ENCODE measurements at regions not wholly inside any gene's neighbourhood (a gene's known extent, or its start where the extent isn't known, plus 50 kb on each side); places are given as distances from the start of the nearest gene placed in this dataset.

DNA sequence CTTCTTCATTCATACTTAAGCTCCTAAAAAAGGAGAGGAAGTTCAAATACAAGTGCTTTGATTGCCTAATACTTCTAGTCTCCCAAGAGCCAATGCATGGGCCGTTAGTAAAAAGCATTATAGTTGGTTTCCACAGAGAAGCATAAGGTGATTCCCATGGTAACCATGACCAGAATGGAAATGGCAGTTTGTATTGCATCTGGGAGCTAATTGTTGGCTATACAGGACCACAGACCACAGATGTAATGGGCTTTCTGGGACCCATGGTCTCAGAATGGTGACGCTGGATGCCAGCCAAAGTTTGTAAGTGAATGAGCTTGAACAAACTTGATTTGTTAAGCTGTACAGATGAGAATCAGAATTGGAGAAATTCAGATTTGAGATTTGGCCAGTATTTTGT, 333.9 kb upstream of the C11orf87 start:
- DNase-seq (ENCODE audit: low read depth in 2 of 2), result no peak
- H3K4me3 ChIP-seq (replicated peaks in 1 of 2; ENCODE audit: low read depth in 2 of 2, low read length in 2 of 2), result no peak overlapping the region
- TF ChIP-seq, protein P1, sequence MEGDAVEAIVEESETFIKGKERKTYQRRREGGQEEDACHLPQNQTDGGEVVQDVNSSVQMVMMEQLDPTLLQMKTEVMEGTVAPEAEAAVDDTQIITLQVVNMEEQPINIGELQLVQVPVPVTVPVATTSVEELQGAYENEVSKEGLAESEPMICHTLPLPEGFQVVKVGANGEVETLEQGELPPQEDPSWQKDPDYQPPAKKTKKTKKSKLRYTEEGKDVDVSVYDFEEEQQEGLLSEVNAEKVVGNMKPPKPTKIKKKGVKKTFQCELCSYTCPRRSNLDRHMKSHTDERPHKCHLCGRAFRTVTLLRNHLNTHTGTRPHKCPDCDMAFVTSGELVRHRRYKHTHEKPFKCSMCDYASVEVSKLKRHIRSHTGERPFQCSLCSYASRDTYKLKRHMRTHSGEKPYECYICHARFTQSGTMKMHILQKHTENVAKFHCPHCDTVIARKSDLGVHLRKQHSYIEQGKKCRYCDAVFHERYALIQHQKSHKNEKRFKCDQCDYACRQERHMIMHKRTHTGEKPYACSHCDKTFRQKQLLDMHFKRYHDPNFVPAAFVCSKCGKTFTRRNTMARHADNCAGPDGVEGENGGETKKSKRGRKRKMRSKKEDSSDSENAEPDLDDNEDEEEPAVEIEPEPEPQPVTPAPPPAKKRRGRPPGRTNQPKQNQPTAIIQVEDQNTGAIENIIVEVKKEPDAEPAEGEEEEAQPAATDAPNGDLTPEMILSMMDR (IDR thresholded peaks at IDR 0.05; ENCODE audit: low read depth, low read length), result no peak

DNA sequence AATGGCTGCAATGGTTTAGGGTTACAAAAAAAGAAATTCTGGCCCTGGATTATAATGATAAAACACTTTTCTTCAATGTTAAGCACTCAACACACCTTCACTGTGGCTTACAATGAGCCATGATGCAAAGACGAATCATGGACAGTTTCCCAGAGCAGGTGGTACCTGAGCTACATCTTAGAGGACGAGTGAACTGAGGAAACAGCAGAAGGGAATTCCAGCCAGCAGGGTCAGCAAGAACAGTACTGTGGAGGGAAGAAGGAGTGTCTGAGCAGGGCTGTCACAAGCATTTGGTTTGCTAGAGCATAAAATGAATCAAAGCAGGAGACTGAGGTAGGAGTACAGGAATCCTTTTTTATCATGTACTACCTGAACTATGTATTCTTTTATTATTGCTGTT, 332.8 kb upstream of the C11orf87 start:
- TF ChIP-seq, protein P1 (IDR thresholded peaks at IDR 0.05; ENCODE audit: low read depth, low read length), result no peak
- DNase-seq (ENCODE audit: low read depth in 2 of 2), result no peak
- H3K4me3 ChIP-seq (replicated peaks in 1 of 2; ENCODE audit: low read depth in 2 of 2, low read length in 2 of 2), result no peak overlapping the region

DNA sequence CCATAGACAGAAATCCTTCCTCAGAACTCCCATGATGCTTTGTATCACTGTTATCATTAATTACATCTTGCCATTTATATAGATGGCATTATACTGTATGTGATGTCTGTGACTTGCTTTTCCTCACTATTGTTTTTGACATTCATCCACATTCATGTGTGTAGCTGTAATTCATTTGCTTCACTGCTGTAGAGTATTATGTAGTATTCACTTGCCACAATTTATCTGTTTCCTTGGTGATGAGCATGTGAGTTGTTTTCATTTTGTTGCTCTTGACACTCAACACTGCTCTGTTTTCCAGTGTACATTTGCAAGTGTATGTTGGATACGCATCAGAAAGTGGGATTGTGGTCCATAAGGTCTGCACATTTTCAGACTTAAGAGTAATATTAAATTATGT, 328.6 kb upstream of the C11orf87 start:
- no peak for DNase-seq (ENCODE audit: low read depth in 2 of 2)
- TF ChIP-seq, protein P1 (IDR thresholded peaks at IDR 0.05; ENCODE audit: low read depth, low read length), result no peak
- no peak overlapping the region for H3K4me3 ChIP-seq (replicated peaks in 1 of 2; ENCODE audit: low read depth in 2 of 2, low read length in 2 of 2)

DNA sequence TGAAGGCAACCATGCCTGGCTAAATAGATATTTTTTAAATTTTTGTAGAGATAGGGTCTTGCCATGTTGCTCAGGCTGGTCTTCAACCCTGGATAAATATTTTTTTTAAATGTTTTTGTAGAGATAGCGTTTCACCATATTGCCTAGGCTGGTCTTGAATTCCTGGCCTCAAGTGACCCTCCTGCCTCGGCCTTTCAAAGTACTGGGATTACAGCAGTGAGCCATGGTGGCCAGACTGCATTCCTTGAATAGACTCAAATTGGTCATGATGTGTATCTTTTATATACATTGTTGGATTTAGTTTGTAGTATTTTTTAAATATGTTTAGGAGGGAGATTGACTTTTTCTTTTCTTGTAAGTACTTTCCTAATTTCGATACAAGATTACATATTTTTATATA, 325.7 kb upstream of the C11orf87 start:
- no peak for DNase-seq (ENCODE audit: low read depth in 2 of 2)
- TF ChIP-seq, protein P1 (IDR thresholded peaks at IDR 0.05; ENCODE audit: low read depth, low read length), result no peak
- no peak overlapping the region for H3K4me3 ChIP-seq (replicated peaks in 1 of 2; ENCODE audit: low read depth in 2 of 2, low read length in 2 of 2)

DNA sequence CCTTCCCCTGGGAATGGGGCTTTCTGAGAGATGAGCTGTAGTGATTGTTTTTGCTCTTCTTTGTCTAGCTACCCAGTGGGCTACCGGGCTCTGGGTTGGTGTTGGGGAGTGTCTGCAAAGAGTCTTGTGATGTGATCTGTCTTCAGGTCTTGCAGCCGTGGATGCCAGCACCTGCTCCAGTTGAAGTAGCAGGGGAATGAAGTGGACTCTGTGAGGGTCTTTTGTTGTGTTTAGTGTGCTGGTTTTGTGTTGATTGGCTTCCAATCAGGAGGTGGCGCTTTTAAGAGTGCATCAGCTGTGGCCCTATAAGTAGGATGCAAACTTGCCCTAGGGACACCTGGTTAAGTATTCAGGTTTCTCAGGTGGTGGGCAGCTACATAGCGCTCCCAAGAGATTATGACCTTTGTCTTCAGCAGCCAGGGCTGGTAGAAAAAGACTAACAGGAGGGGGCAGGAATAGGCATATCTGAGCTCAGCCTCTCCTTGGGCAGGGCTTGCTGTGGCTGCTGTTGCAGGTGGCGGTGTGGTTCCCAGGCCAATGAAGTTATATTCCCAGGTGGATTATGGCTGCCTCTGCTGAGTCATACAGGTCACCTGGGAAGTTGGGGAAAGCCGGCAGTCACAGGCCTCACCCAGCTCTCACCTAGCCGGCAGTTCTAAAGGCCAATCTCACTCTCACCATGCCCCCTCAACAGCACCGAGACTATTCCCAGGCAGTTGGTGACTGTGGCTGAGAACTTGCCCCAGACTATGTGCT, 315.7 kb upstream of the C11orf87 start:
- TF ChIP-seq, protein P1 (IDR thresholded peaks at IDR 0.05; ENCODE audit: low read depth, low read length), result no peak
- no peak for DNase-seq (ENCODE audit: low read depth in 2 of 2)
- no peak overlapping the region for H3K4me3 ChIP-seq (replicated peaks in 1 of 2; ENCODE audit: low read depth in 2 of 2, low read length in 2 of 2)

DNA sequence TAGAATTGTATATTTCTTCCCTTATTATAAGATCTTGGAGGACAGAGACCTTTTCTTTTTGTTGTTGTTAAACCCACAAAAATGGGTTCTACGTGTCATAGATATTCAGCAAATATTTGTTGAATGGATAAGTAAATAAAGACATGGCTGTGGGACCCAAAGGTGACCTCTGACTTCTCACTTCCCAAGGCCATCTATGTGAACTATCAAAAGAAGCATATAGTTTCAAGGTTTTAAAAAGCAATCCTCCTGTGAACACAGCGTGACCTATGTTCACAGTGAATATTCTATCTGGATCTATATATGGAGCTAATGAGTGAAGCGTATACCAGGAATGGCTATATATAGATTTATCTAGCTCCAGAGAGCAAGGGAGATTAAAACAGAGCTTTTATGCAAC, 312.8 kb upstream of the C11orf87 start:
- TF ChIP-seq, protein P1 (IDR thresholded peaks at IDR 0.05; ENCODE audit: low read depth, low read length), result no peak
- no peak overlapping the region for H3K4me3 ChIP-seq (replicated peaks in 1 of 2; ENCODE audit: low read depth in 2 of 2, low read length in 2 of 2)
- no peak for DNase-seq (ENCODE audit: low read depth in 2 of 2)

Data from cardiac fibroblast (primary cell).